H1 (cell line): ENCODE measurements at regions not wholly inside any gene's neighbourhood (a gene's known extent, or its start where the extent isn't known, plus 50 kb on each side); places are given as distances from the start of the nearest gene placed in this dataset.

Experiments used
- GTF2F1 ChIP-seq: IDR thresholded peaks from 2 replicates; pipeline ENCODE4 v1.6.1; 2012; ENCODE audit warnings: low read depth, low read length, improper control_type of control experiment, borderline replicate concordance
- PHF8 ChIP-seq: fragments of 200-600 bp; sonication (generic); conservative IDR thresholded peaks from 2 replicates; pipeline ENCODE4 v1.7.1; 2012; ENCODE audit warnings: low read depth, mild to moderate bottlenecking, inconsistent platforms, low read length, moderate library complexity
- TF ChIP-seq, protein P1 (sequence below): fragments of 300-600 bp; sonication (generic); IDR thresholded peaks from 2 replicates; pipeline ENCODE4 v1.7.1; 2012; ENCODE audit warnings: low read length, moderate library complexity, mild to moderate bottlenecking, inconsistent platforms; ENCODE audit not compliant: insufficient replicate concordance
- TF ChIP-seq, protein P2 (sequence below): IDR thresholded peaks from 2 replicates; pipeline ENCODE4 v1.6.1; 2012; ENCODE audit warnings: inconsistent platforms

DNA sequence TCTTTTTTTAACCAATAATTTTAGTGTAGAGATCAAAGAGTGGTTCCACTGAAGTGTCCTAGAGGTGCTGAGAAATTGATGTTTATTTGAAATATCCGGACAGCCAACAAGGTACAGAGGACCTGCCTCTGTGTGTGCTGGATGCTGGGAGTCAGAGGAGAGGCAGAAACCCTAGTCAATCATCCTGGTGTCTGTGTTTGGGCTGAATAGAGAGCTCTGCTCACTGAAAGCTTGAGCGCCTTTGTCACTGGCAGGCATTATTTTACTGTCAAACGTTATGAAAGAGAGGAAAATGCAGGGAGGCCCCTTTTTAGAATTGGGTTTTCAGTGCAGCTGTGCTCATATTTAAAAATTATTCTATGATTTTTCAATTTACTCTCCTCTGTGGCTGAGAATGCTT, 480.3 kb upstream of the TYRP1 start (continued):
- TF ChIP-seq, protein P1, sequence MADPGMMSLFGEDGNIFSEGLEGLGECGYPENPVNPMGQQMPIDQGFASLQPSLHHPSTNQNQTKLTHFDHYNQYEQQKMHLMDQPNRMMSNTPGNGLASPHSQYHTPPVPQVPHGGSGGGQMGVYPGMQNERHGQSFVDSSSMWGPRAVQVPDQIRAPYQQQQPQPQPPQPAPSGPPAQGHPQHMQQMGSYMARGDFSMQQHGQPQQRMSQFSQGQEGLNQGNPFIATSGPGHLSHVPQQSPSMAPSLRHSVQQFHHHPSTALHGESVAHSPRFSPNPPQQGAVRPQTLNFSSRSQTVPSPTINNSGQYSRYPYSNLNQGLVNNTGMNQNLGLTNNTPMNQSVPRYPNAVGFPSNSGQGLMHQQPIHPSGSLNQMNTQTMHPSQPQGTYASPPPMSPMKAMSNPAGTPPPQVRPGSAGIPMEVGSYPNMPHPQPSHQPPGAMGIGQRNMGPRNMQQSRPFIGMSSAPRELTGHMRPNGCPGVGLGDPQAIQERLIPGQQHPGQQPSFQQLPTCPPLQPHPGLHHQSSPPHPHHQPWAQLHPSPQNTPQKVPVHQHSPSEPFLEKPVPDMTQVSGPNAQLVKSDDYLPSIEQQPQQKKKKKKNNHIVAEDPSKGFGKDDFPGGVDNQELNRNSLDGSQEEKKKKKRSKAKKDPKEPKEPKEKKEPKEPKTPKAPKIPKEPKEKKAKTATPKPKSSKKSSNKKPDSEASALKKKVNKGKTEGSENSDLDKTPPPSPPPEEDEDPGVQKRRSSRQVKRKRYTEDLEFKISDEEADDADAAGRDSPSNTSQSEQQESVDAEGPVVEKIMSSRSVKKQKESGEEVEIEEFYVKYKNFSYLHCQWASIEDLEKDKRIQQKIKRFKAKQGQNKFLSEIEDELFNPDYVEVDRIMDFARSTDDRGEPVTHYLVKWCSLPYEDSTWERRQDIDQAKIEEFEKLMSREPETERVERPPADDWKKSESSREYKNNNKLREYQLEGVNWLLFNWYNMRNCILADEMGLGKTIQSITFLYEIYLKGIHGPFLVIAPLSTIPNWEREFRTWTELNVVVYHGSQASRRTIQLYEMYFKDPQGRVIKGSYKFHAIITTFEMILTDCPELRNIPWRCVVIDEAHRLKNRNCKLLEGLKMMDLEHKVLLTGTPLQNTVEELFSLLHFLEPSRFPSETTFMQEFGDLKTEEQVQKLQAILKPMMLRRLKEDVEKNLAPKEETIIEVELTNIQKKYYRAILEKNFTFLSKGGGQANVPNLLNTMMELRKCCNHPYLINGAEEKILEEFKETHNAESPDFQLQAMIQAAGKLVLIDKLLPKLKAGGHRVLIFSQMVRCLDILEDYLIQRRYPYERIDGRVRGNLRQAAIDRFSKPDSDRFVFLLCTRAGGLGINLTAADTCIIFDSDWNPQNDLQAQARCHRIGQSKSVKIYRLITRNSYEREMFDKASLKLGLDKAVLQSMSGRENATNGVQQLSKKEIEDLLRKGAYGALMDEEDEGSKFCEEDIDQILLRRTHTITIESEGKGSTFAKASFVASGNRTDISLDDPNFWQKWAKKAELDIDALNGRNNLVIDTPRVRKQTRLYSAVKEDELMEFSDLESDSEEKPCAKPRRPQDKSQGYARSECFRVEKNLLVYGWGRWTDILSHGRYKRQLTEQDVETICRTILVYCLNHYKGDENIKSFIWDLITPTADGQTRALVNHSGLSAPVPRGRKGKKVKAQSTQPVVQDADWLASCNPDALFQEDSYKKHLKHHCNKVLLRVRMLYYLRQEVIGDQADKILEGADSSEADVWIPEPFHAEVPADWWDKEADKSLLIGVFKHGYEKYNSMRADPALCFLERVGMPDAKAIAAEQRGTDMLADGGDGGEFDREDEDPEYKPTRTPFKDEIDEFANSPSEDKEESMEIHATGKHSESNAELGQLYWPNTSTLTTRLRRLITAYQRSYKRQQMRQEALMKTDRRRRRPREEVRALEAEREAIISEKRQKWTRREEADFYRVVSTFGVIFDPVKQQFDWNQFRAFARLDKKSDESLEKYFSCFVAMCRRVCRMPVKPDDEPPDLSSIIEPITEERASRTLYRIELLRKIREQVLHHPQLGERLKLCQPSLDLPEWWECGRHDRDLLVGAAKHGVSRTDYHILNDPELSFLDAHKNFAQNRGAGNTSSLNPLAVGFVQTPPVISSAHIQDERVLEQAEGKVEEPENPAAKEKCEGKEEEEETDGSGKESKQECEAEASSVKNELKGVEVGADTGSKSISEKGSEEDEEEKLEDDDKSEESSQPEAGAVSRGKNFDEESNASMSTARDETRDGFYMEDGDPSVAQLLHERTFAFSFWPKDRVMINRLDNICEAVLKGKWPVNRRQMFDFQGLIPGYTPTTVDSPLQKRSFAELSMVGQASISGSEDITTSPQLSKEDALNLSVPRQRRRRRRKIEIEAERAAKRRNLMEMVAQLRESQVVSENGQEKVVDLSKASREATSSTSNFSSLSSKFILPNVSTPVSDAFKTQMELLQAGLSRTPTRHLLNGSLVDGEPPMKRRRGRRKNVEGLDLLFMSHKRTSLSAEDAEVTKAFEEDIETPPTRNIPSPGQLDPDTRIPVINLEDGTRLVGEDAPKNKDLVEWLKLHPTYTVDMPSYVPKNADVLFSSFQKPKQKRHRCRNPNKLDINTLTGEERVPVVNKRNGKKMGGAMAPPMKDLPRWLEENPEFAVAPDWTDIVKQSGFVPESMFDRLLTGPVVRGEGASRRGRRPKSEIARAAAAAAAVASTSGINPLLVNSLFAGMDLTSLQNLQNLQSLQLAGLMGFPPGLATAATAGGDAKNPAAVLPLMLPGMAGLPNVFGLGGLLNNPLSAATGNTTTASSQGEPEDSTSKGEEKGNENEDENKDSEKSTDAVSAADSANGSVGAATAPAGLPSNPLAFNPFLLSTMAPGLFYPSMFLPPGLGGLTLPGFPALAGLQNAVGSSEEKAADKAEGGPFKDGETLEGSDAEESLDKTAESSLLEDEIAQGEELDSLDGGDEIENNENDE: no peak
- TF ChIP-seq, protein P2, sequence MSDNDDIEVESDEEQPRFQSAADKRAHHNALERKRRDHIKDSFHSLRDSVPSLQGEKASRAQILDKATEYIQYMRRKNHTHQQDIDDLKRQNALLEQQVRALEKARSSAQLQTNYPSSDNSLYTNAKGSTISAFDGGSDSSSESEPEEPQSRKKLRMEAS: no peak
- no peak for TF ChIP-seq GTF2F1
- no peak for TF ChIP-seq PHF8
- TF ChIP-seq, all 59 proteins: peak for 0
